Mesenchymal stem cell (in vitro differentiated cells and primary cell): ENCODE measurements at regions not wholly inside any gene's neighbourhood (a gene's known extent, or its start where the extent isn't known, plus 50 kb on each side); places are given as distances from the start of the nearest gene placed in this dataset.

Experiments
- DNase-seq: peaks from one replicate; pipeline ENCODE4 v3.0.0-alpha.2; 2013
- H2AFZ ChIP-seq: one replicate; pipeline ENCODE4 v1.6.1; 2013; ENCODE audit warnings: low read depth, mild to moderate bottlenecking, control low read depth, inconsistent platforms, low read length, moderate library complexity
- H2AK5ac ChIP-seq: 2 replicates; pipeline ENCODE4 v1.6.1; 2013; ENCODE audit warnings: low read length, moderate library complexity, mild to moderate bottlenecking, inconsistent platforms; ENCODE audit not compliant: severe bottlenecking
- H2BK120ac ChIP-seq: one replicate; pipeline ENCODE4 v1.6.1; 2013; ENCODE audit warnings: low read depth, mild to moderate bottlenecking, inconsistent platforms, low read length, moderate library complexity
- H2BK12ac ChIP-seq, 2 experiments: one replicate each; pipeline ENCODE4 v1.6.1; 2013; ENCODE audit warnings: inconsistent platforms in 2 of 2, low read length in 2 of 2, mild to moderate bottlenecking in 2 of 2, moderate library complexity in 2 of 2, control low read depth in 1 of 2
- H2BK15ac ChIP-seq: one replicate; pipeline ENCODE4 v1.6.1; 2013; ENCODE audit warnings: mild to moderate bottlenecking, low read depth, inconsistent platforms; ENCODE audit not compliant: poor library complexity, severe bottlenecking
- H2BK5ac ChIP-seq: 2 replicates; pipeline ENCODE4 v1.6.1; 2013; ENCODE audit warnings: low read depth, mild to moderate bottlenecking, low read length, control low read depth, inconsistent platforms; ENCODE audit not compliant: poor library complexity, severe bottlenecking
- H3K14ac ChIP-seq, 2 experiments: one replicate each; pipeline ENCODE4 v1.6.1; 2013; ENCODE audit warnings: inconsistent platforms in 2 of 2, low read length in 2 of 2, control low read depth in 1 of 2, mild to moderate bottlenecking in 1 of 2, moderate library complexity in 1 of 2
- H3K18ac ChIP-seq, 2 experiments: one replicate each; pipeline ENCODE4 v1.6.1; 2013; ENCODE audit warnings: inconsistent platforms in 2 of 2, low read length in 2 of 2, control low read depth in 1 of 2, low read depth in 1 of 2, mild to moderate bottlenecking in 1 of 2
- H3K23ac ChIP-seq, 2 experiments: one replicate each; pipeline ENCODE4 v1.6.1; 2013; ENCODE audit warnings: inconsistent platforms in 2 of 2, low read length in 2 of 2, mild to moderate bottlenecking in 2 of 2, moderate library complexity in 2 of 2, control low read depth in 1 of 2
- H3K27ac ChIP-seq: 2 replicates; pipeline ENCODE4 v1.5.1; 2013; ENCODE audit warnings: mild to moderate bottlenecking, moderate library complexity, low read length, control low read depth, inconsistent platforms; ENCODE audit not compliant: poor library complexity, severe bottlenecking
- H3K27me3 ChIP-seq, 2 experiments: 2 replicates each; pipeline versions ENCODE4 v1.6.1 to v1.7.0; 2013; ENCODE audit warnings: low read length in 2 of 2, mild to moderate bottlenecking in 2 of 2, moderate library complexity in 2 of 2, control low read depth in 1 of 2, inconsistent platforms in 1 of 2; ENCODE audit not compliant: control insufficient read depth in 1 of 2, insufficient read depth in 1 of 2
- H3K36me3 ChIP-seq, 2 experiments: 2 replicates each; pipeline versions ENCODE4 v1.6.1 to v1.7.0; 2013; ENCODE audit warnings: low read length in 2 of 2, control low read depth in 1 of 2, inconsistent platforms in 1 of 2, low read depth in 1 of 2, mild to moderate bottlenecking in 1 of 2; ENCODE audit not compliant: insufficient read depth in 2 of 2, control insufficient read depth in 1 of 2
- H3K4ac ChIP-seq, 2 experiments: one replicate each; pipeline ENCODE4 v1.6.1; 2013; ENCODE audit warnings: inconsistent platforms in 2 of 2, low read length in 2 of 2, mild to moderate bottlenecking in 2 of 2, moderate library complexity in 2 of 2, control low read depth in 1 of 2, low read depth in 1 of 2
- H3K4me1 ChIP-seq: 2 replicates; pipeline ENCODE4 v1.6.1; 2013; ENCODE audit warnings: low read depth, low read length, control low read depth; ENCODE audit not compliant: control insufficient read depth, insufficient read depth
- H3K4me2 ChIP-seq: 2 replicates; pipeline ENCODE4 v1.6.1; 2013; ENCODE audit warnings: low read length, mild to moderate bottlenecking, inconsistent platforms; ENCODE audit not compliant: poor library complexity, severe bottlenecking
- H3K4me3 ChIP-seq, 2 experiments: 2 replicates each; pipeline versions ENCODE4 v1.5.1 to v1.7.0; 2013; ENCODE audit warnings: low read length in 2 of 2, mild to moderate bottlenecking in 2 of 2, control low read depth in 1 of 2, low read depth in 1 of 2; ENCODE audit not compliant: insufficient read depth in 1 of 2
- H3K79me1 ChIP-seq: replicated peaks from 2 replicates; pipeline ENCODE4 v1.6.1; 2013; ENCODE audit warnings: mild to moderate bottlenecking, control low read depth, low read length, inconsistent platforms; ENCODE audit not compliant: poor library complexity, severe bottlenecking
- H3K9ac ChIP-seq: 2 replicates; pipeline ENCODE4 v1.7.0; 2013; ENCODE audit warnings: mild to moderate bottlenecking, low read length, moderate library complexity
- H3K9me3 ChIP-seq: 2 replicates; pipeline ENCODE4 v1.7.0; 2013; ENCODE audit warnings: mild to moderate bottlenecking, low read length; ENCODE audit not compliant: control insufficient read depth
- H4K8ac ChIP-seq: one replicate; pipeline ENCODE4 v1.6.1; 2013; ENCODE audit warnings: inconsistent platforms, mild to moderate bottlenecking, low read length, moderate library complexity
- H4K91ac ChIP-seq: one replicate; pipeline ENCODE4 v1.6.1; 2013; ENCODE audit warnings: mild to moderate bottlenecking, low read length, inconsistent platforms
- WGBS: methylation state at CpG from one replicate; pipeline ENCODE4 v1.1.7; 2013; ENCODE audit warnings: mixed read lengths; 5-methylcytosine and 5-hydroxymethylcytosine counted together

DNA sequence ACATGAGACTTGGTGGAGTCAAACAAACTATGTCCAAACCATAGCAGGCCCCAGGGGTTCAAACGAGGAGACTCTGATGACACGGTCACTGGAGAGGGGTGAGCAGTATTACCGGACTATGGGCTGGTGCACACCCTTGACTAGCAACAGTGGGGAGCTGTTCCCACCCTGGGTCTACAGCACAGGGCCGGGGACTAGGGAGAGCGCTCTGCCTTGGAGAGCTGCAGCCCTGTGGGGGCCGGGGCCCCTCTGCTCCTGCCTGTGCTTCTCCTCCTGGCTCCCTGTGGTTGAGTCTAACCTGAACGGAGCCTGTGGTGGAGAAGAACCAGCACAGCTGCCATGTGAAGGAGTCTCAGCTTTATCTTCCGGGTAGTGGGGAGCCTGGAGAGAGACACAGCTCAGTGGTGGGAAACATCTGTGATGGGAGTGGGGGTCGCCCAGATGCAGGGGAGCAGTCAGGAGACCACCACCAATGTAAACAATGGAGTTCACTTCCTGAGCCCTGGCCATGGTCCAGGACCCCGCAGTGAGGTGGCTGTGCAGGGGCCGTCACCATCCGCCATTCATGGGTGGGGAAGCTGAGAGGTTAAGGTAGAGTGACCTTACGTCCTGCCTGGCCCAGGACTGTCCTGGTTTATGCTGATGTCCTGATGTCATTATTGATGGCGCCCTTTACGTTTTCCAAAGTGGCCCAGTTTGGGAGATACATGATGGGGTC lies 195.7 kb upstream of the TWIST2 start:
- Histone ChIP-seq H3K4me3 (no peak overlapping the region), H3K36me3 (no peaks in the 10 kb centered on the region), H4K8ac (no peak overlapping the region), H2AFZ (no peak overlapping the region), H3K4me2 (no peak overlapping the region), H3K27ac (no peak overlapping the region), H2AK5ac (no peak overlapping the region), H3K4me1 (no peaks in the 10 kb centered on the region), H3K14ac (no peak overlapping the region), H3K23ac (no peak overlapping the region), H3K27me3 (no peaks in the 10 kb centered on the region), H3K4ac (no peak overlapping the region), H3K79me1 (no peaks in the 10 kb centered on the region), H3K9me3 (no peaks in the 10 kb centered on the region), H2BK120ac (no peak overlapping the region), H3K18ac (no peak overlapping the region), H4K91ac (no peak overlapping the region), H2BK12ac (no peak overlapping the region), H2BK5ac (no peak overlapping the region), H3K9ac (no peak overlapping the region), H2BK15ac (no peak overlapping the region)
- 85% methylated on average over 15 of the region's 15 CpGs for WGBS
- DNase-seq, result no peak

DNA sequence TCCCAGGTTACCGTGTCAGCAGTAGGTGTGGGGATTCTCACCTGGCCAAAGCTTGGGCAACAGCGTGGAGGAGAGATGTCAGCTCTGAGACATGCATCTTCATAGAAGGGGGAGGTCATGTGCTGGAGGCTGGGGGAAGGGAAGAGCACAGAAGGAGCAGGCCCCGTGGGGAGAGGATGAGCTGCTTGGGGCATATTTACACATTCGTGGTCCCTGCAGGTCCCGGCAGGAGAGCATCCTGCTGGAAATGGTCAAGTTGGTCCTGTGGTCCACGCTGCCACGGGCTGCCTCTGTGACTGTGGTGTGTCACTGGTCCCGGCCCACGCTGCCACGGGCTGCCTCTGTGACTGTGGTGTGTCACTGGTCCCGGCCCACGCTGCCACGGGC lies 195.1 kb upstream of the TWIST2 start:
- Histone ChIP-seq H2BK5ac (no peak overlapping the region), H3K27ac (no peak overlapping the region), H3K9ac (no peak overlapping the region), H3K4me2 (no peak overlapping the region), H3K4me3 (no peak overlapping the region), H2BK15ac (no peak overlapping the region), H3K4me1 (no peaks in the 10 kb centered on the region), H2BK12ac (no peak overlapping the region), H3K9me3 (no peaks in the 10 kb centered on the region), H3K27me3 (no peaks in the 10 kb centered on the region), H2AK5ac (no peak overlapping the region), H3K14ac (no peak overlapping the region), H4K8ac (no peak overlapping the region), H3K23ac (no peak overlapping the region), H3K79me1 (no peaks in the 10 kb centered on the region), H3K18ac (no peak overlapping the region), H3K36me3 (no peaks in the 10 kb centered on the region), H4K91ac (no peak overlapping the region), H2BK120ac (no peak overlapping the region), H3K4ac (no peak overlapping the region), H2AFZ (no peak overlapping the region)
- WGBS, result 80% methylated on average over 8 of the region's 13 CpGs
- no peak for DNase-seq

DNA sequence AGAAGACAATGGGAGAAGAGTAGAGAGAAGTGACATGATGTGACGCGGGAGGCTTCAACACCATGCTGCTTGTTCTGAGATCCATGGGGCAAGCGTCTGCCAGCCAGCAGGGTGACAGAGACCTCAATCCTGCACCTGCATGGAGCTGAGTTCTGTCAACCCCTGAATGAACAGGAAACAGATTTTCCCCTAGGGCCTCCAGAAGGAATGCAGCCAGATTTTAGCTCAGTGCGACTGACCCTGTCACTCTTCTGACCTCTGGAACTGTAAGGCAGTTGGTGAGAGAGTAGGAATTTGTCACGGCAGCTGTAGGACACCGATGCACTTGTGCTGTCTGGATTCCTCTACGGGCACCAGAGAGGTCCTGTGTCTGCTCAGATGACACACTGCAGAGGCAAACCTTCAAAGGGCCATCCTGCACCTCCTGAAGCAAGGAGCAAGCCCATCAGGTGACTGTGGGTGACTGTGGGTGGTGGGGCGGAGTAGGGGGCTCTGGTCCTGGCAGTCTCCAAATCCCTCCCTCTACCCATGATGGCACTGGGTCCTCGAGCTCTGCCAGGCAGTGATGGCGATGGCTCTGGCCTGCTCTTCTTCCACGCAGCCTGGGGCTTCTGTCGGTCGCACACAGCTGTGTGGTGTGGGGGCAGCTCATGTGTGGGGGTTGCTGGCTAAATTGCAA lies 194.3 kb upstream of the TWIST2 start:
- Histone ChIP-seq H4K91ac (no peak overlapping the region), H2BK15ac (no peak overlapping the region), H3K4me2 (no peak overlapping the region), H3K18ac (no peak overlapping the region), H2BK5ac (no peak overlapping the region), H3K9ac (no peak overlapping the region), H3K23ac (no peak overlapping the region), H3K79me1 (no peaks in the 10 kb centered on the region), H4K8ac (peak overlapping the region; percentile 5), H3K4me1 (no peaks in the 10 kb centered on the region), H3K27me3 (no peaks in the 10 kb centered on the region), H3K14ac (no peak overlapping the region), H2AFZ (no peak overlapping the region), H3K4ac (no peak overlapping the region), H3K9me3 (no peaks in the 10 kb centered on the region), H3K36me3 (no peaks in the 10 kb centered on the region), H3K27ac (no peak overlapping the region), H2BK120ac (no peak overlapping the region), H3K4me3 (no peak overlapping the region), H2BK12ac (no peak overlapping the region), H2AK5ac (no peak overlapping the region)
- WGBS, result 72% methylated on average over 13 of the region's 13 CpGs
- no peak for DNase-seq

DNA sequence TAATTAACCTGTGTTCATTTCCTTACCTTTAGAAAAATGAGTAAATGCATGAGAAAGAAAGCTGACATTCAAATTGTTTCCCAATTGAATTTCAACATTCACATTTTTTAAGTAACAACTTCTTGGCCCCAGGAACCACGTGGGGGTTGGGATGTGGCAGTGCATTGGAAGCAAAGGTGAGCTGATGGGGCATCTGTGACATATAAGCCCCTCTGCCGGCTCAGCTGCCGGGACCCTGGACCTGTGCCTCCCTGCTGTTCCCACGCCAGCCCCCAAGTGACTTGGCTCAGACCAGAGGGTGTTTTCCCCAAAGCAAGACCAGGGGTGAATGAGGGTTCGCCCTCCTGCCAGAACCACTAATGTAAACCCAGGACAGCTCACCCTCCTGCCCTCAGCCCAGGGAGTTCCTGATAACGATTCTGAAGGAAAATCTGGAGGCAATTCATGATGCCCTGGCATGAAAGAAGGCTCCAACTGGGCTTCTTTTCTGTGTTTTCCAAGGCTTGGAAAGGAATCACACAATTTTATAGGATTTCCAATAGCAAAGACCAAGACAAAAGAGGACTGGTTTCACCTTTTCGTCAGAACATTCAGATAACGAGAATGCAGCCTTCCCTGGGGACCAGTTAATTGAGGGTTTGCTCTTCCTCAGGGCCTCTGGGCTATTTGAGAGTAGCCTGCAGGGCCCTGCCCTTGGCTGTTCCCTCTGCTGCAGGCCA lies 193.2 kb upstream of the TWIST2 start:
- no peaks in the 10 kb centered on the region for H3K4me1 ChIP-seq
- H3K4ac ChIP-seq, result no peak overlapping the region
- no peaks in the 10 kb centered on the region for H3K36me3 ChIP-seq

More for the DNA sequence above, 193.2 kb upstream of the TWIST2 start:
- H3K4me3 ChIP-seq, result no peak overlapping the region
- H3K4me2 ChIP-seq, result no peak overlapping the region
- H2AFZ ChIP-seq, result no peak overlapping the region
- H2BK15ac ChIP-seq, result no peak overlapping the region
- no peak overlapping the region for H4K8ac ChIP-seq
- H3K79me1 ChIP-seq, result no peaks in the 10 kb centered on the region
- no peaks in the 10 kb centered on the region for H3K27me3 ChIP-seq
- H4K91ac ChIP-seq, result no peak overlapping the region
- H3K9me3 ChIP-seq, result no peaks in the 10 kb centered on the region
- H2BK12ac ChIP-seq, result no peak overlapping the region
- H3K27ac ChIP-seq, result no peak overlapping the region
- H2BK120ac ChIP-seq, result no peak overlapping the region
- no peak for DNase-seq
- 66% methylated on average over 8 of the region's 8 CpGs for WGBS
- H3K18ac ChIP-seq, result no peak overlapping the region
- no peak overlapping the region for H3K14ac ChIP-seq
- no peak overlapping the region for H3K23ac ChIP-seq
- no peak overlapping the region for H2AK5ac ChIP-seq
- no peak overlapping the region for H2BK5ac ChIP-seq
- no peak overlapping the region for H3K9ac ChIP-seq
